Right lobe of liver (tissue), 6 donors: ENCODE measurements at regions not wholly inside any gene's neighbourhood (a gene's known extent, or its start where the extent isn't known, plus 50 kb on each side); places are given as distances from the start of the nearest gene placed in this dataset.

Experiments used
- ATAC-seq, 4 donors: fragments of 200-7000 bp; cut with Tn5 transposase; one replicate each; pipeline ENCODE4 v1.9.1; 2020; ENCODE audit warnings: mild to moderate bottlenecking in 4 of 4, moderate library complexity in 4 of 4
- DNase-seq, 3 donors: peaks; one replicate each; pipeline ENCODE4 v3.0.0-alpha.2; 2020
- H3K27ac ChIP-seq, 3 donors: fragments of 200-600 bp; one replicate each; pipeline ENCODE4 v1.8.0; 2022
- H3K27me3 ChIP-seq, 2 donors: fragments of 200-600 bp; one replicate each; pipeline ENCODE4 v1.8.0; 2022
- H3K36me3 ChIP-seq, 4 donors: fragments of 200-600 bp; sonication (generic) in 1 of 4; one replicate each; pipeline versions ENCODE4 v1.5.1 to v1.8.0; 2017 to 2022; ENCODE audit warnings: control low read depth in 1 of 4
- H3K4me1 ChIP-seq, 4 donors: fragments of 200-600 bp; sonication (generic) in 1 of 4; one replicate each; pipeline versions ENCODE4 v1.5.1 to v1.8.0; 2017 to 2022; ENCODE audit warnings: control low read depth in 1 of 4
- H3K4me3 ChIP-seq, 3 donors: fragments of 200-600 bp; one replicate each; pipeline ENCODE4 v1.8.0; 2022
- H3K9me3 ChIP-seq, 4 donors: fragments of 200-600 bp; sonication (generic) in 1 of 4; one replicate each; pipeline versions ENCODE4 v1.5.1 to v1.8.0; 2017 to 2022; ENCODE audit warnings: control low read depth in 1 of 4
- POLR2A ChIP-seq: fragments of 450-650 bp; IDR thresholded peaks from one replicate; pipeline ENCODE4 v1.6.1; 2017; ENCODE audit warnings: antibody characterized with exemption, mild to moderate bottlenecking
- WGBS: methylation state at CpG from one replicate; pipeline ENCODE4 v1.1.6; 2018; ENCODE audit warnings: low coverage, low lambda C conversion rate; ENCODE audit not compliant: insufficient coverage; ENCODE audit errors: missing lambda C conversion rate; 5-methylcytosine and 5-hydroxymethylcytosine counted together
- intact Hi-C, 2 donors: fragments of 100-400 bp; cut with DNase I; formaldehyde crosslinking; loops; one replicate each; pipeline versions ENCODE4 v1.11.2 to v1.14.1; 2022
- TF ChIP-seq, protein P1 (sequence below), 4 donors: fragments of 200-600 bp in 3 of 4; fragments of 450-650 bp in 1 of 4; IDR thresholded peaks; one replicate each; pipeline versions ENCODE4 v1.5.1 to v1.8.0; 2016 to 2022; ENCODE audit warnings: antibody characterized with exemption in 4 of 4, mild to moderate bottlenecking in 2 of 4
- donor health status: DM: no; HTN: yes; CAD: no.
- donor health status: DM: no; HTN: no; CAD: no.
- donor health status: DM: no; HTN: no; CAD: no.
- donor health status: DM: no; HTN: yes; CAD: no.
- donor health status: DM: no; HTN: yes; CAD: no.

DNA sequence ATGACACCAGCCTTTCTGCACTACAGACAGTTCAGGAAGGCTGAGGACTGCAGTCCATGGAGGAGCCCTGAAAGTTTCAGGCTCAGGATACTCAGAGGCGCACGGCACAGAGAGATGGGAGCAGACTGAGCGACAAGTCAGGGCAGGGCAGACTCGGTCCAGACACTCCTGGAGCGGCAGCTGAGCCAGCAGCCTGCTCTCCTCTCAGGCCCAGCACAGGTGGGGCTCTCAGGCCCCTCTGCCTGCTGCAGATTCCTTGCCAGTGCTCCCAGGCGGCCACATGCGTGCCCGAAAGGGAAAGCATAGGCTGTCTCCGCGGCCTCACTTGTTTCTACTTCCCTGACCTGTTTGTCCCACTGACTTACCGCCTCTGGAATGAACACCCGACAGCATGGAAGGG, 228.3 kb downstream of the IRX2 start:
- DNase-seq (no peak), ATAC-seq (peak in 1 of 4 donors; percentile 28)
- intact Hi-C loops: no loop called here
- TF ChIP-seq, protein P1, sequence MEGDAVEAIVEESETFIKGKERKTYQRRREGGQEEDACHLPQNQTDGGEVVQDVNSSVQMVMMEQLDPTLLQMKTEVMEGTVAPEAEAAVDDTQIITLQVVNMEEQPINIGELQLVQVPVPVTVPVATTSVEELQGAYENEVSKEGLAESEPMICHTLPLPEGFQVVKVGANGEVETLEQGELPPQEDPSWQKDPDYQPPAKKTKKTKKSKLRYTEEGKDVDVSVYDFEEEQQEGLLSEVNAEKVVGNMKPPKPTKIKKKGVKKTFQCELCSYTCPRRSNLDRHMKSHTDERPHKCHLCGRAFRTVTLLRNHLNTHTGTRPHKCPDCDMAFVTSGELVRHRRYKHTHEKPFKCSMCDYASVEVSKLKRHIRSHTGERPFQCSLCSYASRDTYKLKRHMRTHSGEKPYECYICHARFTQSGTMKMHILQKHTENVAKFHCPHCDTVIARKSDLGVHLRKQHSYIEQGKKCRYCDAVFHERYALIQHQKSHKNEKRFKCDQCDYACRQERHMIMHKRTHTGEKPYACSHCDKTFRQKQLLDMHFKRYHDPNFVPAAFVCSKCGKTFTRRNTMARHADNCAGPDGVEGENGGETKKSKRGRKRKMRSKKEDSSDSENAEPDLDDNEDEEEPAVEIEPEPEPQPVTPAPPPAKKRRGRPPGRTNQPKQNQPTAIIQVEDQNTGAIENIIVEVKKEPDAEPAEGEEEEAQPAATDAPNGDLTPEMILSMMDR (IDR thresholded peaks at IDR 0.05): no peak
- no peak for TF ChIP-seq POLR2A
- Histone ChIP-seq H3K36me3 (no peaks in the 10 kb centered on the region), H3K4me1 (no peaks in the 10 kb centered on the region), H3K4me3 (no peak overlapping the region), H3K27ac (no peak overlapping the region), H3K27me3 (no peaks in the 10 kb centered on the region), H3K9me3 (no peaks in the 10 kb centered on the region)
- WGBS: 42% methylated on average over 2 of the region's 12 CpGs

DNA sequence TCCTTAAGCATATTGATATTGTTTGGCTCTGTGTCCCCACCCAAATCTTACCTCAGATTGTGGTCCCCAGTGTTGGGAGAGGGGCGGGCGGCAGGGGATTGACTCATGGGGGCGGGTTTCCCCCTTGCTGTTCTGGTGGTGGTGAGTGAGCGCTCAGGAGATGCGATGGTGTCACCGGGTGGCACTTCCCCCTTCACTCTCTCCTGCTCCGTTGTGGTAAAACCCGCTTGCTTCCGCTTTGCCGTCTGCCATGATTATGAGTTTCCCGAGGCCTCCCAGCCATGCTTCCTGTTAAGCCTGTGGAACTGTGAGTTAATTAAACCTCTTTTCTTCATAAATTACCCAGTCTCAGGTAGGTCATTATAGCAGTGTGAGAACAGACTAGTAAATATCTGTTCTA, 229.1 kb downstream of the IRX2 start:
- intact Hi-C loops: no loop called here
- no peak overlapping the region for H3K27ac ChIP-seq
- ATAC-seq (no peak), DNase-seq (no peak)
- no peaks in the 10 kb centered on the region for H3K9me3 ChIP-seq
- no peaks in the 10 kb centered on the region for H3K36me3 ChIP-seq
- H3K4me1 ChIP-seq: no peaks in the 10 kb centered on the region
- no peak for TF ChIP-seq POLR2A
- TF ChIP-seq, protein P1 (IDR thresholded peaks at IDR 0.05): no peak
- H3K4me3 ChIP-seq: no peak overlapping the region
- WGBS: 42% methylated on average over 8 of the region's 11 CpGs
- H3K27me3 ChIP-seq: no peaks in the 10 kb centered on the region

DNA sequence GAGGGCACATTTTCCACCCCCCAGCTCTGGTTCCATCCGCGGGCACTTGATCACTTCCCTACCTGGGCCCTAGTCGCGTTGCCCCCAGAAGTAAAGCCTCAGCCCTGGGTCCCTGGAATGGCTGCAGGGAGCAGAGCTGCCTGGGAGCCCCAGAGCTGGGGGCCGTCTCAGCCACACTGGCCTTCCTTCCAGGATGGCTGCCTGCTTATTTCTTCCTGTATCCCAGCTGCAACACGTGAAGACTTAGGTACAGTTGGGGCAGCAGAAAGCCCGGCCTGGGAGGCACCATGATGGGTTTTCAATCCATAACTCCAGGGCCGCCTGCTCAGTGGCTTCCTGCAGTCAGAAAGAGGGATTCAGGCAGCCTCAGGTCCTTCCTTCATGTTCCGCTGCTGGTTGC, 232.3 kb downstream of the IRX2 start:
- H3K9me3 ChIP-seq: no peaks in the 10 kb centered on the region
- DNase-seq: no peak
- no peak overlapping the region for H3K4me3 ChIP-seq
- H3K36me3 ChIP-seq: no peaks in the 10 kb centered on the region
- no peak for TF ChIP-seq POLR2A
- TF ChIP-seq, protein P1 (IDR thresholded peaks at IDR 0.05): no peak
- no peaks in the 10 kb centered on the region for H3K27me3 ChIP-seq
- ATAC-seq: no peak
- 21% methylated on average over 2 of the region's 9 CpGs for WGBS
- intact Hi-C loops: no loop called here
- H3K4me1 ChIP-seq: no peaks in the 10 kb centered on the region
- no peak overlapping the region for H3K27ac ChIP-seq

DNA sequence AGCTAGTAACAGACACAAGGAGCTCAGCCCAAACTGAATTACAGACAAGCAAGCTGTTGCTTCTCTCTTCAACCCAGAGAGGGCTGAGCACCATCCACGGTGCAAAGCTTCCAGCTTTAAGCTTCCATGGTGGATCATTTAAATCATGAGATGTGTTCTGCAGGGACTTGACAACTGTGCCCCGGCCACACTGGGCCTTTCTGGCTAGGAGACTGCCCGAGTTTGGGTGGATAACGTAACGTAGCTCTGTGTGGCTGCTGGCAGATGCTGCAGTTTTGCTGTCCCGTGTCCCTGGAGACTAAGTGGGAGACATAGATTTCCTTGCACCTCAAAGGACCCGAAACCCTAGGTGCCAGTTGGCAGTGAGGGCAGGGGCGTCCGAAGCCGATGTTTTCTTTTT, 234.0 kb downstream of the IRX2 start:
- H3K27ac ChIP-seq: no peak overlapping the region
- no peak overlapping the region for H3K4me3 ChIP-seq
- H3K36me3 ChIP-seq: no peaks in the 10 kb centered on the region
- no peaks in the 10 kb centered on the region for H3K9me3 ChIP-seq
- no peaks in the 10 kb centered on the region for H3K4me1 ChIP-seq
- WGBS: 75% methylated on average over 2 of the region's 10 CpGs
- no peak for TF ChIP-seq POLR2A
- TF ChIP-seq, protein P1 (IDR thresholded peaks at IDR 0.05): no peak
- ATAC-seq (no peak), DNase-seq (no peak)
- intact Hi-C loops: no loop called here
- no peaks in the 10 kb centered on the region for H3K27me3 ChIP-seq

DNA sequence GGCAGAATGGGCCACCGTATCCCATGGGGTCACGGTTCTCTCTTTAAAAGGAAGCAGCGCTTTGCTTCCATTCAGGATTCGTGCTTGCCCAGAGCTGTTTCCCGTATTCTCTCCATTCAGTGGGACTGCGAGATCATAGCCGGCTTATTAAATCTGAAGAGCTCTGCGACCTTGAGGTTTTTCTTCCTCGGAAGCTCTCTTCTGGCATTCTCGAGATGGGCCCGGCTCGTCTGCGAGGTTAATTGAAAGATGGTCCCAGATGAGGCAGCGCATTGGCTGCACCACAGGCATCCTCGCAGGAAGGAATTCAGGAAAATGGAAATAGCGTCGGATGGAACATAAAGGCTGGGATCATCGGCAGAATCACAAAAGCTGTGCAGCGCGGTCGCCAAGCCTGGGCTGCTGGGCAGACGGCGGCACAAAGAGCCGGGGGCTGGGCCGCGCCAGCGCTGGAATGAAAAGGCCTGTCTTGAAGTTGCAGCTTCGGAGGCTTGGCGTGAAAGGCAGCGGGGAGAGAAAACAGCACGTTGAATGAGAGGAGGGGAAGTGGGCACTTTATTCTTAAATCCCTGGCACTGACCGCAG, 236.2 kb downstream of the IRX2 start:
- Histone ChIP-seq H3K27me3 (no peaks in the 10 kb centered on the region), H3K36me3 (no peaks in the 10 kb centered on the region), H3K27ac (no peak overlapping the region), H3K9me3 (no peaks in the 10 kb centered on the region), H3K4me3 (no peak overlapping the region), H3K4me1 (no peaks in the 10 kb centered on the region)
- intact Hi-C loops: no loop called here
- TF ChIP-seq POLR2A: no peak
- TF ChIP-seq, protein P1 (IDR thresholded peaks at IDR 0.05): no peak
- DNase-seq (no peak), ATAC-seq (no peak)
- WGBS: 68% methylated on average over 20 of the region's 32 CpGs
